A673 (cell line): ENCODE measurements at regions not wholly inside any gene's neighbourhood (a gene's known extent, or its start where the extent isn't known, plus 50 kb on each side); places are given as distances from the start of the nearest gene placed in this dataset.

ENCODE experiments used
- BruUV-seq: library from RNA; stranded (reverse); fragments of 400-500 nt; replicated peaks from 2 replicates; lab custom pipeline; 2021; lab: Mats Ljungman, UMichigan
- CTCF ChIA-PET: fragments of 300-600 bp; sonication (Branson Sonifier 250); formaldehyde crosslinking; loops from one replicate; lab custom pipeline; 2022; ENCODE audit warnings: antibody characterized with exemption; lab: Charles Lee
- POLR2A ChIA-PET: fragments of 300-600 bp; sonication (Branson Sonifier 250); formaldehyde crosslinking; loops from one replicate; lab custom pipeline; 2022; ENCODE audit warnings: antibody characterized with exemption; ENCODE audit not compliant: low non-redundant PET; lab: Charles Lee
- DNase-seq: peaks from one replicate; pipeline ENCODE4 v3.0.0-alpha.2; 2015; ENCODE audit warnings: low spot score
- H3K27ac ChIP-seq: fragments of 200-600 bp; sonication (generic); 2 replicates; pipeline ENCODE4 v1.5.1; 2016; ENCODE audit warnings: mixed run types, low read depth, mild to moderate bottlenecking, mixed read lengths, antibody characterized with exemption, low read length; ENCODE audit not compliant: poor library complexity, severe bottlenecking
- H3K27me3 ChIP-seq: fragments of 200-600 bp; sonication (generic); replicated peaks from 2 replicates; pipeline ENCODE4 v1.6.1; 2017; ENCODE audit warnings: mixed run types, low read depth, mild to moderate bottlenecking, mixed read lengths, antibody characterized with exemption, low read length; ENCODE audit not compliant: insufficient read depth, poor library complexity
- H3K36me3 ChIP-seq: fragments of 200-600 bp; sonication (generic); 2 replicates; pipeline ENCODE4 v1.6.1; 2016; ENCODE audit warnings: mixed run types, mild to moderate bottlenecking, mixed read lengths, antibody characterized with exemption, low read length; ENCODE audit not compliant: insufficient read depth, poor library complexity, severe bottlenecking
- H3K4me1 ChIP-seq: fragments of 200-600 bp; sonication (generic); 2 replicates; pipeline ENCODE4 v1.6.1; 2017; ENCODE audit warnings: mixed run types, mild to moderate bottlenecking, mixed read lengths, antibody characterized with exemption, low read length; ENCODE audit not compliant: insufficient read depth, poor library complexity, severe bottlenecking
- H3K4me3 ChIP-seq: fragments of 200-600 bp; sonication (generic); 2 replicates; pipeline ENCODE4 v1.5.1; 2016; ENCODE audit warnings: low read depth, mixed run types, mild to moderate bottlenecking, mixed read lengths, low read length; ENCODE audit not compliant: poor library complexity, severe bottlenecking
- H3K9me3 ChIP-seq: fragments of 200-600 bp; sonication (generic); 2 replicates; pipeline ENCODE4 v1.6.1; 2016; ENCODE audit warnings: mixed run types, low read depth, mild to moderate bottlenecking, mixed read lengths, antibody characterized with exemption, low read length; ENCODE audit not compliant: poor library complexity, severe bottlenecking
- EZH2 ChIP-seq: fragments of 200-600 bp; sonication (generic); IDR thresholded peaks from 2 replicates; pipeline ENCODE4 v1.6.1; 2017; ENCODE audit warnings: borderline replicate concordance, low read depth, mild to moderate bottlenecking, mixed read lengths, antibody characterized with exemption, low read length; ENCODE audit not compliant: poor library complexity, severe bottlenecking
- intact Hi-C: fragments of 100-400 bp; cut with micrococcal nuclease; formaldehyde crosslinking; loops from one replicate; pipeline ENCODE4 v1.10.0; 2022; ENCODE audit not compliant: unreplicated experiment
- TF ChIP-seq, protein P1 (sequence below): fragments of 300-800, 200-600 bp; sonication (generic); conservative IDR thresholded peaks from 2 replicates; pipeline ENCODE4 v1.5.1; 2017; ENCODE audit warnings: low read depth, mild to moderate bottlenecking, antibody characterized with exemption, low read length, moderate library complexity, mixed read lengths

DNA sequence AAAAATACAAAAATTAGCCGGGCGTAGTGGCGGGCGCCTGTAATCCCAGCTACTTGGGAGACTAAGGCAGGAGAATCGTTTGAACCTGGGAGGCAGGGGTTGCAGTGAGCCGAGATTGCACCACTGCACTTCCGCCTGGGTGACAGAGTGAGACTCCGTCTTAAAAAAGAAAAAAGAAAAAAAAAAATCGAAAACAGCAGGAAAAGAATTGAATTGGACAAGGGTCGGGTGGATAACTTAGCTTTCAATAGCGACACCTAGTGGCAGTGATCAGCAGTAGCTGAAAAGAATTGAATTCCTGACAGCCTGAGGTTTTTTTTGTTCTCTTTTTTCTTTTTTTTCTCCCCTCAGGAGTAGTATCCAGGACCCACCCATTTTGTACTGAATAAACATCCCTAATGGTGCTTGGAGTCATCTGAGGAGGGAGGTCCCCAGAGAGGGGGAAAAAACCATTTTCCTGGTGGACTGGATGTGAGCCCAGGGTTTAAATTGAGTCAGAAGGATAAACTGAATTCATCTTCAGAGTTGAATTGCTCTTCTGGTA lies 55.1 kb downstream of the CYCS start:
- no TSS peak for BruUV-seq
- no peaks in the 10 kb centered on the region for H3K36me3 ChIP-seq
- TF ChIP-seq, protein P1, sequence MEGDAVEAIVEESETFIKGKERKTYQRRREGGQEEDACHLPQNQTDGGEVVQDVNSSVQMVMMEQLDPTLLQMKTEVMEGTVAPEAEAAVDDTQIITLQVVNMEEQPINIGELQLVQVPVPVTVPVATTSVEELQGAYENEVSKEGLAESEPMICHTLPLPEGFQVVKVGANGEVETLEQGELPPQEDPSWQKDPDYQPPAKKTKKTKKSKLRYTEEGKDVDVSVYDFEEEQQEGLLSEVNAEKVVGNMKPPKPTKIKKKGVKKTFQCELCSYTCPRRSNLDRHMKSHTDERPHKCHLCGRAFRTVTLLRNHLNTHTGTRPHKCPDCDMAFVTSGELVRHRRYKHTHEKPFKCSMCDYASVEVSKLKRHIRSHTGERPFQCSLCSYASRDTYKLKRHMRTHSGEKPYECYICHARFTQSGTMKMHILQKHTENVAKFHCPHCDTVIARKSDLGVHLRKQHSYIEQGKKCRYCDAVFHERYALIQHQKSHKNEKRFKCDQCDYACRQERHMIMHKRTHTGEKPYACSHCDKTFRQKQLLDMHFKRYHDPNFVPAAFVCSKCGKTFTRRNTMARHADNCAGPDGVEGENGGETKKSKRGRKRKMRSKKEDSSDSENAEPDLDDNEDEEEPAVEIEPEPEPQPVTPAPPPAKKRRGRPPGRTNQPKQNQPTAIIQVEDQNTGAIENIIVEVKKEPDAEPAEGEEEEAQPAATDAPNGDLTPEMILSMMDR = peak; percentile 85
- no peak for TF ChIP-seq EZH2
- ChIA-PET POLR2A (interaction anchor here (0.6 kb wide), 2 partner anchors 57 to 252 kb away, joined by 3 to 10 read pairs; no protein-coding TSS in a partner anchor), CTCF (interaction anchor here (0.6 to 1.7 kb wide), 10 partner anchors 15 to 566 kb away, joined by 3 to 36 read pairs (median 4); partner anchors contain the start of gene GSDME)
- peaks cover 3% of the 10 kb centered on the region for H3K4me1 ChIP-seq
- peak; percentile 84 for DNase-seq
- peak overlapping the region; percentile 9 for H3K4me3 ChIP-seq
- intact Hi-C loops = loop anchor here (1.0 to 5.0 kb wide), 3 partner anchors 88 to 257 kb away; partner anchors contain the start of gene OSBPL3
- H3K27ac ChIP-seq = no peak overlapping the region
- no peaks in the 10 kb centered on the region for H3K27me3 ChIP-seq
- no peaks in the 10 kb centered on the region for H3K9me3 ChIP-seq

DNA sequence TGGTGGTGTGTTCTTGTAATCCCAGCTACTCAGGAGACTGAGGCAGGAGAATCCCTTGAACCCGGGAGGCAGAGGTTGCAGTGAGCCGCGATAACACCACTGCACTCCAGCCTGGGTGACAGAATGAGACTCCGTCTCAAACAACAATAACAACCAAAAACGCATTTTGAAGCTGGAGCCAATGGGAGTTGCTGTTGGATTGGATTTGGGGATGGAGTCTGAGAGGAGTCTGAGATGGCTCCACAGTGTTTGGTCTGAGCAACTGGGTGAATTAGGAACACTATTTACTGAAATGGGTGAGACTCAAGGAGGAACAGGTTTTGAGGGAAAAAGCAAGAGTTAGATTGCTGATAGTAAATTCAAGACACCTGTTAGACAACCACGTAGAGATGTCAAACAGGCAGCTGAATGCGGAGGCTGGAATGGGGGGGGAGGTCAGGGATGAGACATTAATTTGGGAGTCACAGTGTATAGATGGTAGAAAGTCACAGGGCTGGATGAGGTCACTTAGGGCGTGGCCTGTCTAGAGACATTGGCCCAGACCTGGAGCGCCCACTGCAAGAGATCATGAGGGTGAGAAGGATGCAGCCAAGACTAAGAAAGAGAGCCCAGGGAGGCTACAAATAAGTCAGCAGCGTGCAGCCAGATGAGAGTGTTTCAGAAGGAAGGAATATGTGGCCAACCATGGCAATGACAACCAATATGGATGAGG lies 56.4 kb downstream of the CYCS start:
- Histone ChIP-seq H3K4me3 (no peak overlapping the region), H3K36me3 (no peaks in the 10 kb centered on the region), H3K4me1 (peaks cover 3% of the 10 kb centered on the region), H3K27me3 (no peaks in the 10 kb centered on the region), H3K9me3 (no peaks in the 10 kb centered on the region), H3K27ac (no peak overlapping the region)
- ChIA-PET CTCF (interaction anchor here (0.6 kb wide), 1 partner anchor 52 kb away, joined by 3 read pairs; no protein-coding TSS in a partner anchor), POLR2A (no interaction called here)
- BruUV-seq = no TSS peak
- intact Hi-C loops = no loop called here
- no peak for TF ChIP-seq EZH2
- TF ChIP-seq, protein P1 = no peak
- no peak for DNase-seq

DNA sequence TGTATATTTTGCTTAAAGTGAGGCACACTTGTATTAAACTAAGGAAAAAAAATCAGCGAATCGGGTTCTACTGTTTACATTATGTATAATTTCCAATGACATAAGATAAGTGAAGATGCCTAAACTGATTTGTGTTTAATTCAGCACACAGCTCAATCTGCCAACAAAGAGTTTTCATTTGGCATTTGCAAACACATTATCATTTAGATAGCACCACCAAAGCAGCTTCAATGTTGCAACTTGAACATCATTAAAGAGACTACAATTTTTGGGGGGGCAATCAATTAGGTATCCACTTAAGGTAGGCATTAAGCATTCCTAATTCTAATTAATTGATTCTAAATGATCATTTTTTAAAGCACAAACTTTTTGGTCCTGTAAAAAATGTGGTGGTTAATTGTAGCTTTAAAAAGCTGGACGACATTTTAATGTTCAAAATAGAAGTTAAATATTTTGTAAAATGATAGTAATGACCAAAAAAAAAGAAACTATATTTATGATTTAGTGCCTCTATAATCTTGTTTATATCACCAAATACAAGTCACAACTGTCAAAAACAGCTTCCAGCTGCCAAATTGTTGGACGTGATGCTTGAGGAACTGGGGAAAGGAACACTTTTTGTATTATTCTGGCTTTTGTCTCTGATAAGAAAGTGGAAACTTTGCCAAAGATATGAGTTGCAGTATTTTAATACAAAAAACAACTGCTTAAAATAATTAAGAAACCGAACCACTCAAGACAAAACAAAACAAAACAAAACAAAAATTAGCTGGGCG lies 57.1 kb downstream of the CYCS start:
- no peak for DNase-seq
- CTCF ChIA-PET = interaction anchor here (0.6 kb wide), 1 partner anchor 51 kb away, joined by 3 read pairs; no protein-coding TSS in a partner anchor
- Histone ChIP-seq H3K4me1 (peaks cover 3% of the 10 kb centered on the region), H3K36me3 (no peaks in the 10 kb centered on the region), H3K9me3 (no peaks in the 10 kb centered on the region), H3K27ac (no peak overlapping the region), H3K27me3 (no peaks in the 10 kb centered on the region), H3K4me3 (no peak overlapping the region)
- no TSS peak for BruUV-seq
- intact Hi-C loops = no loop called here
- POLR2A ChIA-PET = no interaction called here
- TF ChIP-seq EZH2 = no peak
- TF ChIP-seq, protein P1 = no peak
